HG03460 (cell line): ENCODE measurements at regions not wholly inside any gene's neighbourhood (a gene's known extent, or its start where the extent isn't known, plus 50 kb on each side); places are given as distances from the start of the nearest gene placed in this dataset.

Experiments used
- ATAC-seq: cut with Tn5 transposase; IDR thresholded peaks from one replicate; pipeline ENCODE4 v1.9.1; 2021; ENCODE audit not compliant: unreplicated experiment

GRCh38 chr10:78873413-78873812, 195.4 kb upstream of the ZMIZ1 start:
- ATAC-seq = no peak

GRCh38 chr10:78875331-78875877, 193.4 kb upstream of the ZMIZ1 start:
- no peak for ATAC-seq

GRCh38 chr10:78875932-78876331, 192.8 kb upstream of the ZMIZ1 start:
- no peak for ATAC-seq

- no peak for ATAC-seq
Observed at GRCh38 chr10:78876449-78876848, 192.3 kb upstream of the ZMIZ1 start.

- ATAC-seq = no peak
Observed at GRCh38 chr10:78879621-78880020, 189.1 kb upstream of the ZMIZ1 start.

GRCh38 chr10:78886129-78886528, 182.6 kb upstream of the ZMIZ1 start:
- ATAC-seq = no peak

- no peak for ATAC-seq
Observed at GRCh38 chr10:78889536-78890063, 179.2 kb upstream of the ZMIZ1 start.

- no peak for ATAC-seq
Observed at GRCh38 chr10:78890506-78890905, 178.3 kb upstream of the ZMIZ1 start.

GRCh38 chr10:78891741-78892140, 177.0 kb upstream of the ZMIZ1 start:
- no peak for ATAC-seq

GRCh38 chr10:78892338-78893176, 176.2 kb upstream of the ZMIZ1 start:
- no peak for ATAC-seq

GRCh38 chr10:78893217-78893616, 175.5 kb upstream of the ZMIZ1 start:
- no peak for ATAC-seq

- ATAC-seq = no peak
Observed at GRCh38 chr10:78894089-78894840, 174.5 kb upstream of the ZMIZ1 start.

- no peak for ATAC-seq
Observed at GRCh38 chr10:78894841-78895195, 173.9 kb upstream of the ZMIZ1 start.

GRCh38 chr10:78895469-78895868, 173.3 kb upstream of the ZMIZ1 start:
- ATAC-seq = no peak

GRCh38 chr10:78896159-78896928, 172.4 kb upstream of the ZMIZ1 start:
- no peak for ATAC-seq

- no peak for ATAC-seq
Observed at GRCh38 chr10:78898341-78899097, 170.2 kb upstream of the ZMIZ1 start.

GRCh38 chr10:78899098-78899754, 169.5 kb upstream of the ZMIZ1 start:
- no peak for ATAC-seq

- ATAC-seq = no peak
Observed at GRCh38 chr10:78899996-78900714, 168.6 kb upstream of the ZMIZ1 start.
